PC-3 (cell line): ENCODE measurements at regions not wholly inside any gene's neighbourhood (a gene's known extent, or its start where the extent isn't known, plus 50 kb on each side); places are given as distances from the start of the nearest gene placed in this dataset.

Experiments used
- EZH2 ChIP-seq: fragments of 300-600 bp; sonication (generic); IDR thresholded peaks from one replicate; pipeline ENCODE4 v1.6.1; 2017; ENCODE audit warnings: antibody characterized with exemption, mild to moderate bottlenecking, low read length; ENCODE audit not compliant: unreplicated experiment
- EZH2phosphoT487 ChIP-seq: fragments of 300-600 bp; sonication (generic); IDR thresholded peaks from 2 replicates; pipeline ENCODE4 v1.6.1; 2018; ENCODE audit warnings: mild to moderate bottlenecking, antibody characterized with exemption, low read length, borderline replicate concordance
- TF ChIP-seq, protein P1 (sequence below): fragments of 300-600 bp; sonication (generic); conservative IDR thresholded peaks from 2 replicates; pipeline ENCODE4 v1.5.1; 2017; ENCODE audit warnings: antibody characterized with exemption, low read depth, mild to moderate bottlenecking, low read length

DNA sequence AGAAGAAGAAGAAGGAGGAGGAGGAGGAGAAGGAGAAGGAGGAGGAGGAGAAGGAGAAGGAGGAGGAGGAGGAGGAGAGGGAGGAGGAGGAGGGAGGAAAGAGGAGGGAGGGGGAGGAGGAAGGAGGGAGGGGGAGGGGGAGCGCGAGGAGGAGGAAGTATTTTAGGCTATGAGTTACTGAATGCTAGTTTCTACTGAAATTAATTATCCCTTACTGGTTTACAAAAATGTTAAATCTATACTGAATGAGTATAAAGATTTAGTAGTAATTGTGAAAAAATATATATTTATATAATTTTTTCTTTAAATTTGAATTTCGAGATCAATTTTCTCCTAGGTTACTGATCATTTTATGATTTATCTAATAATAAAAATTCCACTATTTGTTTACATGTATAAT lies 1769.0 kb upstream of the NUDT12 start:
- TF ChIP-seq EZH2 (no peak), EZH2phosphoT487 (no peak)
- TF ChIP-seq, protein P1, sequence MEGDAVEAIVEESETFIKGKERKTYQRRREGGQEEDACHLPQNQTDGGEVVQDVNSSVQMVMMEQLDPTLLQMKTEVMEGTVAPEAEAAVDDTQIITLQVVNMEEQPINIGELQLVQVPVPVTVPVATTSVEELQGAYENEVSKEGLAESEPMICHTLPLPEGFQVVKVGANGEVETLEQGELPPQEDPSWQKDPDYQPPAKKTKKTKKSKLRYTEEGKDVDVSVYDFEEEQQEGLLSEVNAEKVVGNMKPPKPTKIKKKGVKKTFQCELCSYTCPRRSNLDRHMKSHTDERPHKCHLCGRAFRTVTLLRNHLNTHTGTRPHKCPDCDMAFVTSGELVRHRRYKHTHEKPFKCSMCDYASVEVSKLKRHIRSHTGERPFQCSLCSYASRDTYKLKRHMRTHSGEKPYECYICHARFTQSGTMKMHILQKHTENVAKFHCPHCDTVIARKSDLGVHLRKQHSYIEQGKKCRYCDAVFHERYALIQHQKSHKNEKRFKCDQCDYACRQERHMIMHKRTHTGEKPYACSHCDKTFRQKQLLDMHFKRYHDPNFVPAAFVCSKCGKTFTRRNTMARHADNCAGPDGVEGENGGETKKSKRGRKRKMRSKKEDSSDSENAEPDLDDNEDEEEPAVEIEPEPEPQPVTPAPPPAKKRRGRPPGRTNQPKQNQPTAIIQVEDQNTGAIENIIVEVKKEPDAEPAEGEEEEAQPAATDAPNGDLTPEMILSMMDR: no peak
